Thymus (tissue), 11 donors: ENCODE measurements at regions not wholly inside any gene's neighbourhood (a gene's known extent, or its start where the extent isn't known, plus 50 kb on each side); places are given as distances from the start of the nearest gene placed in this dataset.
A peak's percentile ranks its signal among the peaks of the same experiment; 100 is the strongest.

Source experiments
- DNase-seq, 9 donors: peaks; one replicate each; pipeline ENCODE4 v3.0.0-alpha.2; 2013; ENCODE audit warnings: low spot score in 9 of 9, low read depth in 6 of 9, missing footprints in 1 of 9
- H3K27ac ChIP-seq, 2 donors: one replicate each; pipeline ENCODE4 v1.5.1; 2013; ENCODE audit warnings: control low read depth in 1 of 2, low read depth in 1 of 2, low read length in 1 of 2, mild to moderate bottlenecking in 1 of 2, moderate library complexity in 1 of 2
- H3K27me3 ChIP-seq, 2 donors: one replicate each; pipeline ENCODE4 v1.5.1; 2013; ENCODE audit warnings: low read length in 1 of 2; ENCODE audit not compliant: control insufficient read depth in 2 of 2, insufficient read depth in 1 of 2
- H3K36me3 ChIP-seq, 2 donors: one replicate each; pipeline ENCODE4 v1.5.1; 2013; ENCODE audit warnings: low read length in 1 of 2, mild to moderate bottlenecking in 1 of 2, moderate library complexity in 1 of 2; ENCODE audit not compliant: control insufficient read depth in 2 of 2, insufficient read depth in 2 of 2
- H3K4me1 ChIP-seq, 2 donors: one replicate each; pipeline ENCODE4 v1.5.1; 2013; ENCODE audit warnings: low read length in 2 of 2; ENCODE audit not compliant: control insufficient read depth in 2 of 2, insufficient read depth in 2 of 2
- H3K4me3 ChIP-seq, 2 donors: one replicate each; pipeline ENCODE4 v1.5.1; 2013; ENCODE audit warnings: low read length in 2 of 2, control low read depth in 1 of 2, mild to moderate bottlenecking in 1 of 2
- H3K9me3 ChIP-seq, 2 donors: one replicate each; pipeline ENCODE4 v1.5.1; 2013; ENCODE audit warnings: low read length in 1 of 2, mild to moderate bottlenecking in 1 of 2; ENCODE audit not compliant: control insufficient read depth in 2 of 2, insufficient read depth in 1 of 2
- WGBS: extraction: QIAGEN DNeasy Blood & Tissue Kit; methylation state at CpG from one replicate; pipeline ENCODE4 v1.1.7; 2013; 5-methylcytosine and 5-hydroxymethylcytosine counted together
- donor health status: healthy.

DNA sequence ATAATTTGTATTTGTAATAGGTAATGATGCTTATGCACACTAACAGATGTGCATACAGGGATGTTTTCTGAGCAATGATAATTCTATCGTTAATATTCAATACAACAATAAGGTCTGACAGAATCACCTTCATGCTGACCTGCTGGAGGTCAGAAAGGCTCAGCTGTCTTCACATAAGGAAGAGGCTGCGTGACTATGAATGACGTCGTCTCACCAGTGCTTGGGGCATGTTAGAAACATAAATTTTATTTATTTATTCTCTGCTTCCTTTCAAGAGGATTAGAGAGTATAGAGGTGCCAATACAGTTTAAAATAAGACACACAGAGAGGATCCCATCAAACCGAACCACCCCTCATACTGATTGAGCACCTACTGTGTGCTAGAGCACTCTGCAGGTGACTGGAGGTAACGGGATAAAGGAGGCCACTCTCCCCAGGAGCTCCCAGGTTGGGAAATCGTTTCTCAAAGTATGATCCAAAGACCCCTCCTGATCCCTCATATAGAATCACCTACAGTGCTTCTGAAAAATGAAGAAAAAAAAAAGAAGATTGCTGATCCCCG is 265.6 kb upstream of the NPVF start:
- Histone ChIP-seq H3K9me3 (no peaks in the 10 kb centered on the region), H3K4me1 (no peaks in the 10 kb centered on the region), H3K27me3 (no peaks in the 10 kb centered on the region), H3K4me3 (no peak overlapping the region), H3K27ac (no peak overlapping the region), H3K36me3 (no peaks in the 10 kb centered on the region)
- 96% methylated on average over 8 of the region's 8 CpGs for WGBS
- DNase-seq = no peak

DNA sequence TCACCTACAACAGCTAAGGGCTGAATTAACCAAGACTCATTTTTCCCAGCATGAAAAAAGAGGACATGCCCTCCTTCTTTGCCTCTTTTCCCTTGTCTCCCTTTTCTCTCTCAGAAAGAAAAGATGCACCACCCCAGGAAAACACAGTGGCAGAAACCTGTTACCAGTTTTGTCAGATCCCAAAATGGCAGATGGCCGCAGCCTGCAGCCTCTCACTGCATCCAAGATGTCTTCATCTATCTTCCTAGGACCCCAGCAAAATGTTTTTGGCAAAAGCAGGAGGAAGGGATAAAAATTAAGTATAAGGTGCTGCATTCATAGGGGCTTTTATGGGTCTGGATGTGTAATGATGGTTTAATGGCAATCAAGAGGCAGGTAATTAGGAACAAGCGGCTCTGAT is 266.6 kb upstream of the NPVF start:
- H3K27me3 ChIP-seq = no peaks in the 10 kb centered on the region
- no peaks in the 10 kb centered on the region for H3K36me3 ChIP-seq
- H3K27ac ChIP-seq = no peak overlapping the region
- H3K9me3 ChIP-seq = no peaks in the 10 kb centered on the region
- no peak for DNase-seq
- whole genome bisulfite sequencing = 94% methylated on average over 2 of the region's 2 CpGs
- no peak overlapping the region for H3K4me3 ChIP-seq
- H3K4me1 ChIP-seq = no peaks in the 10 kb centered on the region

DNA sequence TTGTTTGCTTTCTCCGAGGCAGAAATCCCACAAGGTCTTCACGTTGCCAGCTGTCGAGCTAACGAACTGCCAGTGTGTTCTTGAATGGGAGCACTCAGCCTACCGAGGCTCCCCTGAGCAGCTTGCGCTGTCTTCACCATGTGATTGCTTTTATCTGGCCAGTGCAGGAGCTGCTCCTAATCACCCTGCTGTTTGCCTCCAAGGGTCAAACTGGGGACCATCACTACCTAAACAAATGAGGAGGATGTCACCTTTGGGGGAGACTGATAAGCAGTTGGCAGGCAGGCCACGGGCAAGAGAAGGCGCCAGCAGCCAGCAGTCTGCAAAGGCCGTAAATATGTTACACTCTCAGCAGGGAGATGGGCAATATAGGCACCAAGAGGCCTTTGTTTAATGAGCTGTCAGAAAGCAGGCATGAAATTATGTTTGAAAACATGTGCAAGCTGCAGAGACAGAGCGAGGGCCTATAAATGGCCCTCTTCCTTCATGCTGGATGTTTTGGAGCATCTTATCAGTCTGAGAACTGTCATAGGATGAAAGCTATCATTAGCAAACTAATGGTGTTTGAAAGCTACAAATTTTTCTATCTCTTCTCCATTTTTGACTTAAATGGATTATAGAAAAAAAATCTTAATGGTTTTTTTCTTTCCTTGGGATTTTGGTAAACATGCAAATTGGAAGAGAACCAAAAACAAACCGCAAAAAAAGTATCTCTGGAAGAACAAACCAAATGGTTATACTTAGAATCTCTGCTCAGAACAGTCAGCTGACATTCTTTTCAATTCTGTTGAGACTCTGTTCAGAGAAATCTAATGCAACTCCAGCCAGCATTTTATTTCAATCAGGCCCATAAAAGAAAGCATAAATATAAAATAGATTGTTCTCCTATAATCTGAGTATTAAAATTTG is 267.3 kb upstream of the NPVF start:
- 87% methylated on average over 11 of the region's 11 CpGs for WGBS
- Histone ChIP-seq H3K9me3 (no peaks in the 10 kb centered on the region), H3K4me3 (no peak overlapping the region), H3K4me1 (no peaks in the 10 kb centered on the region), H3K27ac (no peak overlapping the region), H3K36me3 (no peaks in the 10 kb centered on the region), H3K27me3 (no peaks in the 10 kb centered on the region)
- no peak for DNase-seq

DNA sequence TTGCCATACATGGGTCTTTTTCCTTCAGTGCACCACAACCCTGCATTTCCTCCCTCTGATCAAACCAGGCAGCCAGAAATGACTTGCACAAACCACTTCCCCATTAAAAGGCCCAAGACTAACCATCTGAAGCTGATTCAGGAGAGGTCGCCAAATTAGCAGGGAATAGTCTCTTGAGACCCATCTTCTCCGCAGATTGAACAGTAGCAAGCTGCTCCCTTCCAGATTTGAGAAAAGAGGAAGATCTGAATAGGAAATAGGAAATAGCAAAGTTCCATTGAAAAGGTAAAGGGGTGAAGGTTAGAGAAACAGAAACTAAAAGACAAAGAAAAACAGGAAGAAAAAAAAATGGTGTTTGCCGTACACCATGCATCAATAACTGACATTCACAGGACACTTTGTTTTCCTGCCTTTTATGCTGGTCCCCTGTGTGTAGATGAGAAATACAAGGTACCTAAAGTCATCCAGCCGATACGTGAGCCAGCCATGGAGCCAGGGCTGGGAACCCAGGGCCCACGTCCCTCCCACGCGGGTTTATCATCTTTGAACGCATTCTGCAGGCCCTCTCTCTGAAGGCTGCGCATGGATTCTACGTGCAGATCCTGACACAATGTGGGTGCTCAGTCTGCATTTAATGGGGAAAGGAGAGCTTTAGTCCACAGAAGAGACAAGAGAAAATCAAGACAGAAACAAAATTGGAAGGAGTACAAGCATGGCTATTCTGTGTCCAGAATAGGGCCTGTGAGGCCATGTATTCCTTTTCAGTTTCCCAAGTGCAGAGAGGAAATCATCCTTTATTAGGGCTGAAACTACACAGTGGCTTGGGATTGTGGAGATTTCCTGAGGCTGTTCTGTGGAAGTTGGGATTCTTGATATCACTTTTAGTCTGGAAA is 268.4 kb upstream of the NPVF start:
- Histone ChIP-seq H3K4me3 (no peak overlapping the region), H3K9me3 (no peaks in the 10 kb centered on the region), H3K36me3 (no peaks in the 10 kb centered on the region), H3K27me3 (no peaks in the 10 kb centered on the region), H3K27ac (no peak overlapping the region), H3K4me1 (no peaks in the 10 kb centered on the region)
- peak in 1 of 9 donors; percentile 37 for DNase-seq
- 70% methylated on average over 11 of the region's 11 CpGs for WGBS

DNA sequence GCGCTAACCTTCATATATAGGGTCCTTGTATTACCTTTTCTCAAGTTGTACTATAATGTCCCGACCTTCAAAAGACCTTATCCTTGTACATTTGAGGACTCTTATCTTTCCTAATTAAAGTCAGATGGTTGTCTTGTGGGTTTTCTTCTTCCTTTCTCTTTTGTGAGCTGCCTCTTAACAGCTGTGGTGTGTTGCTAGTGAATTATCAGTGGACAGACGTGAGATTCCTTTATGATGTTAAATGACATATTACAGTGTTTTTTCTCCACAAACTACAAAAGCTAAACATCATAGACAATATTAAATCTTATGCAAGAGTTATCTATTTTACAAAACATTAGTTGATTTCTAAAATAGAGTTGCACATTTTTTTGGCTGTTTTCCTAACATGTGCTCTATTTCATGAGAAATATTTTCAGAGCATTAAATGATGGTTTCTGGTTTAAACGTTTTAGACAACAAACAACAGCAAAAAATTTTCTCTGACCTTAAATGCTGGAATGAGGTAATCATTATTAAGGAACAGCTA is 272.2 kb upstream of the NPVF start:
- Histone ChIP-seq H3K9me3 (no peaks in the 10 kb centered on the region), H3K36me3 (no peaks in the 10 kb centered on the region), H3K27me3 (no peaks in the 10 kb centered on the region), H3K4me3 (no peak overlapping the region), H3K27ac (no peak overlapping the region), H3K4me1 (no peaks in the 10 kb centered on the region)
- DNase-seq = no peak
- WGBS = 70% methylated on average over 4 of the region's 4 CpGs

DNA sequence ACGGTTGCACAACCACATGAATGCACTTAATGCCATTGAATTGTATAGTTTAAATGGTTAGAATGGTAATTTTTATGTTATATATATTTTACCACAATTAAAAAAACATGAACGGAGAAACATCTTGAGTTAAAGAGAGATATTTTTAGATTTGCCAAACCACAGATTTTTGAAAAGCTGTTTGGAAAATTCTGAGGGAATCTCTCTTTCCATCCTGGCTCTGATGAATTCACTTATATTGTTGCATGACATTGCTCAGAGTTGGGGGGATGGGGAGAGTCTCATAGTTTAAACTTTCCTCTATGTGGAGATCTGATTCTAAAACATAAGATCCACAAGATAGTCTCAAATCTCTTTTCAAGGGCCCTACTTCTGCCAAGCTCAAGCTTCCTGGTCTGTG is 275.0 kb upstream of the NPVF start:
- 84% methylated on average over 2 of the region's 2 CpGs for WGBS
- H3K27ac ChIP-seq = no peak overlapping the region
- H3K4me1 ChIP-seq = no peaks in the 10 kb centered on the region
- H3K9me3 ChIP-seq = no peaks in the 10 kb centered on the region
- no peak overlapping the region for H3K4me3 ChIP-seq
- no peaks in the 10 kb centered on the region for H3K36me3 ChIP-seq
- H3K27me3 ChIP-seq = no peaks in the 10 kb centered on the region
- no peak for DNase-seq

DNA sequence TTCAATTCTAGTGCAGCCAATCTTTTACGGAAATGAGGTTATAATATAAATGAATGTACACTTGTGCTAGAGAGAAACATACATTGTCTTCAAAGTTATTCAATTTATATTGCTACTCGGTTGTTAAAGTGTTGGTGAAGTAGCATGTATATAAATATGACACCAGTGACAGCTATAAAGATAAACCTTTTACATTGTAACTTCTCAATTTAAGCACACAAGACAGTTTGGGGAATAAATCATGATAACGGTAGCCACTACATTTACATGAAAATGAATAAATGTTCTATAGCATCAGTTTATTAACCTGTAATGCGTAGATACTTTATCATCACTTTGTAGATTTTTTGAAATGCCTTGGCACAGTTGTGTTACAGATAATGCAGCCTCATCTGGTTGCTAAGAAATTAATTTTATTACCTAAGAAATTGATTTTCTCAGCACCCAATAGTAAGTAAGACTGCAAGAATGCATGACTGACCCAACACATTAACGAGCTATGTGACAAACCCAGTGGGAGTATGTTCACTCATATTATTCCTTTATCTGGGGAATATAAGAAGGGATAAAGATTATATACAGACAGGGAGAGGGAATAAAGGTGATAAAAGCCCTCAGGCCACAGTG is 283.9 kb upstream of the NPVF start:
- Histone ChIP-seq H3K4me1 (no peaks in the 10 kb centered on the region), H3K27ac (no peak overlapping the region), H3K9me3 (no peaks in the 10 kb centered on the region), H3K27me3 (no peaks in the 10 kb centered on the region), H3K4me3 (no peak overlapping the region), H3K36me3 (no peaks in the 10 kb centered on the region)
- 97% methylated on average over 5 of the region's 5 CpGs for WGBS
- no peak for DNase-seq

DNA sequence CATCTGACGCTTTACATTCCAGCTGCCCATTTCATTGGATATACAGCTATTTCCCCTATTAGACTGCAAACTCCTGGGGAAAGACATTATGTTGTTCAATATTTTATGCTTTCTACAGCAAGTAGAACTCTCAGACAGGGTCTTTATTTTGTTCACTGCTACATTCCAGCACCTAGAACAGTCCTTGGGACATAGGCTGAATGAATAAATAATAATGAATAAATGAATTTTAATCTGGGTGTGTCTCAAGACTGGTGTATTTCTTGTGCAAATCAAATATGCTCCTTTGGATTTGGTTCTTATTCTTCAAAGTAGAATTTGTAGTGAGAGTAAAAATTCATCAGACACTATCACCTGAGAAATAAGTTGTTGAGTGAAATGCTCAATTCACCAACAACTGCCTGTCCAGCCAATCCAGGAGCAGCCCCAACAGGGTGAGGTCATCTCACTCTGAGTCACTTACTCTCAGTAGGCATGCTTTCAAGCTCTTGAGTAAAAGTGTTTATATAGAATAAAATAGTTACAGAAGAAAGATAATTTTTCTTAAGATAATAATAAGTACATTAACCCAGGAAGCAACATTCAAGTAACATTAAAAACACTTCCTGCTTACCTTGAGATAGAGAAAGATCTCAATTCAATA is 287.5 kb upstream of the NPVF start:
- peaks cover 0 to 4% of the 10 kb centered on the region in 2 donors for H3K4me1 ChIP-seq
- no peaks in the 10 kb centered on the region for H3K9me3 ChIP-seq
- no peaks in the 10 kb centered on the region for H3K36me3 ChIP-seq
- 100% methylated on average over 1 of the region's 1 CpG for WGBS
- DNase-seq = no peak
- no peaks in the 10 kb centered on the region for H3K27me3 ChIP-seq
- no peak overlapping the region for H3K27ac ChIP-seq
- H3K4me3 ChIP-seq = no peak overlapping the region
